Ectodermal cell (in vitro differentiated cells): ENCODE measurements at regions not wholly inside any gene's neighbourhood (a gene's known extent, or its start where the extent isn't known, plus 50 kb on each side); places are given as distances from the start of the nearest gene placed in this dataset.

Experiments
- H3K27ac ChIP-seq: 2 replicates; pipeline ENCODE4 v1.7.0; 2013; ENCODE audit warnings: mild to moderate bottlenecking, low read depth, low read length; ENCODE audit not compliant: insufficient read depth, poor library complexity, severe bottlenecking
- H3K27me3 ChIP-seq: 2 replicates; pipeline ENCODE4 v1.7.0; 2013; ENCODE audit warnings: mild to moderate bottlenecking, low read length; ENCODE audit not compliant: insufficient read depth, control insufficient read depth, poor library complexity, severe bottlenecking
- H3K36me3 ChIP-seq: one replicate; pipeline ENCODE4 v1.7.0; 2013; ENCODE audit warnings: low read length; ENCODE audit not compliant: control insufficient read depth, insufficient read depth
- H3K4me1 ChIP-seq: one replicate; pipeline ENCODE4 v1.7.0; 2013; ENCODE audit warnings: low read length; ENCODE audit not compliant: control insufficient read depth, insufficient read depth
- H3K4me3 ChIP-seq: 2 replicates; pipeline ENCODE4 v1.7.0; 2013; ENCODE audit warnings: low read depth, low read length, control low read depth; ENCODE audit not compliant: insufficient read depth
- H3K9me3 ChIP-seq: 2 replicates; pipeline ENCODE4 v1.7.0; 2013; ENCODE audit warnings: mild to moderate bottlenecking, low read length, moderate library complexity; ENCODE audit not compliant: control insufficient read depth
- WGBS, 2 experiments: methylation state at CpG; one replicate each; pipeline ENCODE4 v1.1.7; 2013; ENCODE audit warnings: missing lambda C conversion rate in 2 of 2; 5-methylcytosine and 5-hydroxymethylcytosine counted together

DNA sequence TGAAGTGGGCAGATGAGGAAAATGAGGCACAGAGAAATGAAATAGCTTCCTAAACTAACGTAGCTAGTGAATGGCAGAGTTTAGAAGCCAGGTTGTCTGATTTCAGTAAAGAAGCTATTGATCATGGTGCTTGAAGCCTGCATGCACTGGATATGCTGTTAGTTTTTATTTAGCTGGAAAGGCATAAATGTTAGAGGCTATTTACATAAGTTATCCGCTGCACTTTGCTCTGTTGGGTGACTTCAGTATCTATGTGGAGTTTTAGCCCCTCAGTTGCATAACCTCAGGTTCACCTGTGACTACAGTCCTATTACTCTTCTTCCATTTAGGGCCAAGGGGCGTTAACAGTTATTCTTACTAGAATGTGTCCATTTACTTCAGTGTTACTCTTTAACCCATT lies 522.4 kb upstream of the RPS6KA3 start:
- Histone ChIP-seq H3K36me3 (no peaks in the 10 kb centered on the region), H3K9me3 (no peaks in the 10 kb centered on the region), H3K27ac (no peak overlapping the region), H3K4me1 (no peaks in the 10 kb centered on the region), H3K27me3 (no peaks in the 10 kb centered on the region), H3K4me3 (no peak overlapping the region)
- 88 to 97% methylated on average over 3 of the region's 3 CpGs for WGBS, 2 experiments

DNA sequence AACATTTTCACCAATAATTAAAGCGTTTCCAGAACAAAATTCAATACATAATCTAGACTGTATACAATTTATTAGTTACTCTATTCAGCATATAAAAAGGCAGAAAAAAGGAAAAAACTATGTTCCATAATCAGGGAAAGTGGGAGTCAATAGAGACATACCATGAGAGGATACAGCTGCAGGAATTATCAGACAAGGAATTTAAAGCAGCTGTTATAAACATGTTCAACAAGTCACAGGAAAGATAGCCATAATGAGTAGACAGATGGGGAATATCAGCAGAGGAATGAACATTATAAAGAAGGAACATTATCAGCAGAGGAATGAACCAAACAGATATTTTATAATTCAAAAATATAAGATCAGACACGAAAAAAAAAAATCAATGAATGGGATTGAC lies 500.6 kb upstream of the RPS6KA3 start:
- H3K4me3 ChIP-seq: no peak overlapping the region
- H3K27ac ChIP-seq: no peak overlapping the region
- no peaks in the 10 kb centered on the region for H3K9me3 ChIP-seq
- WGBS, 2 experiments: no CpG with 5 or more reads among the region's 2 CpGs
- no peaks in the 10 kb centered on the region for H3K4me1 ChIP-seq
- no peaks in the 10 kb centered on the region for H3K27me3 ChIP-seq
- no peaks in the 10 kb centered on the region for H3K36me3 ChIP-seq

GRCh38 chrX:20756585-20756984 lies 489.9 kb upstream of the RPS6KA3 start:
- WGBS, 2 experiments: 80 to 91% methylated on average over 1 of the region's 1 CpG
- Histone ChIP-seq H3K9me3 (no peaks in the 10 kb centered on the region), H3K27me3 (no peaks in the 10 kb centered on the region), H3K36me3 (no peaks in the 10 kb centered on the region), H3K4me1 (no peaks in the 10 kb centered on the region), H3K4me3 (no peak overlapping the region), H3K27ac (no peak overlapping the region)

GRCh38 chrX:20753076-20753475 lies 486.4 kb upstream of the RPS6KA3 start:
- H3K9me3 ChIP-seq: no peaks in the 10 kb centered on the region
- H3K36me3 ChIP-seq: no peaks in the 10 kb centered on the region
- no peaks in the 10 kb centered on the region for H3K27me3 ChIP-seq
- H3K4me1 ChIP-seq: no peaks in the 10 kb centered on the region
- H3K4me3 ChIP-seq: no peak overlapping the region
- H3K27ac ChIP-seq: no peak overlapping the region
- WGBS, 2 experiments: 92 to 96% methylated on average over 3 of the region's 3 CpGs

GRCh38 chrX:20746690-20747089 lies 480.0 kb upstream of the RPS6KA3 start:
- Histone ChIP-seq H3K9me3 (no peaks in the 10 kb centered on the region), H3K4me3 (no peak overlapping the region), H3K27me3 (no peaks in the 10 kb centered on the region), H3K27ac (no peak overlapping the region), H3K36me3 (no peaks in the 10 kb centered on the region), H3K4me1 (no peaks in the 10 kb centered on the region)
- WGBS, 2 experiments: 100% methylated on average over 1 of the region's 1 CpG; no CpG with 5 or more reads in 1 of the 2 experiments

DNA sequence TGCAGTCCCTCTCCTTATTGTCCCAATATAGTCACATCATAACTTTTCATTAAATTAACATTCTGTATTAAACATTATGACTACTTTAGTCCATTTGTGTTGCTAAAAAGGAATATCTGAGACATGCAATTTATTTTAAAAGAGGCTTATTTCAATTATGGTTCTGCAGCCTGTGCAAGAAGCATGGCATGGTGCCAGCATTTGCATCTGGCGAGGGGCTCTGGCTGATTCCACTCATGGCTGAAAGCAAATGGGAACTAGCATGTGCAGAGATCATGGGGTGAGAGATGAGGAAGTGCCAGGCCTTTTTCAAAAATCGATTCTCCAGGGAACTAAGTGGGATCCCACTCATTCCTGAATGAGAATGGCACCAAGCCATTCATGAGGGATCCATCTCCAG lies 476.3 kb upstream of the RPS6KA3 start:
- H3K36me3 ChIP-seq: no peaks in the 10 kb centered on the region
- no peaks in the 10 kb centered on the region for H3K9me3 ChIP-seq
- 92 to 97% methylated on average over 2 of the region's 2 CpGs for WGBS, 2 experiments
- H3K4me1 ChIP-seq: no peaks in the 10 kb centered on the region
- H3K4me3 ChIP-seq: no peak overlapping the region
- H3K27ac ChIP-seq: no peak overlapping the region
- no peaks in the 10 kb centered on the region for H3K27me3 ChIP-seq

DNA sequence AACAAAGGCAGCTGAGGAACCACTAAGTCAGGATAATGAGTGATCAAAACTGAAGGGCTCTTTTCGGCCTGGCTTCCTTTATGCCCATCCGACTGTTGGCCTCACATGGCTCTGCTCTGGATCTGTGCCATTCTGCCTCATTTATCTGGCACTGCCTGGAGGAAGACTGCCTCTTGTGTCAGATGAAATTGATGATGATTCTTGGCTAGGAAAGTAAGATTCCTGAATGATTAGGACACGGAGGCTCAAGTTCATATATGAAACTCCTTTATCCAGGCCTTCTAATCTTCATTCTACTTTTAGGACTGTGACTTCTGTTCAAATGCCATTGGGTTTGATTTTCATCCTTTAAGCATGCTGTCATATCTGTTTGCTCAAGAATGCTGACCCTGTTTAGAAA lies 475.4 kb upstream of the RPS6KA3 start:
- no peak overlapping the region for H3K4me3 ChIP-seq
- H3K36me3 ChIP-seq: no peaks in the 10 kb centered on the region
- WGBS, 2 experiments: 94 to 96% methylated on average over 2 to 3 of the region's 3 CpGs
- H3K9me3 ChIP-seq: no peaks in the 10 kb centered on the region
- no peaks in the 10 kb centered on the region for H3K4me1 ChIP-seq
- no peak overlapping the region for H3K27ac ChIP-seq
- no peaks in the 10 kb centered on the region for H3K27me3 ChIP-seq

DNA sequence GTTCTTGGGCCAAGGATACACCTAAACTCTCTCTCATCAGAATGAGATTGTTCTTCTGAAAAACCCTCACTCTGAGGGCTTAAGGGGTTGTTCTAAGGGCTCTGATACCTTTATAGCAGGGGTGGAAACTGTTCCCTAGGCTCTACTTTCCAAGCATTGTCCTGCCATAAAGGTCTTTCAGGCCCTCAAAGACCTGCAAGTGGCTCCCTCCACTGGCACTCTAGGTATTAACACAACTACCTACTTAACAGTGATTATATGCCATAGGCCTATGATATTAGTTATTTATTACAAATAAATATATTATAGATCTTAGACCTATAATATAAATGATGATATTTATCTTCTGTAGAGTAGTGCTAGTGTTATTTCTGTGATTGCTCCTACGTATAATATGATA lies 473.7 kb upstream of the RPS6KA3 start:
- no peaks in the 10 kb centered on the region for H3K9me3 ChIP-seq
- no peaks in the 10 kb centered on the region for H3K36me3 ChIP-seq
- no peak overlapping the region for H3K27ac ChIP-seq
- WGBS, 2 experiments: no CpG with 5 or more reads among the region's 1 CpG
- no peaks in the 10 kb centered on the region for H3K27me3 ChIP-seq
- no peak overlapping the region for H3K4me3 ChIP-seq
- H3K4me1 ChIP-seq: no peaks in the 10 kb centered on the region

DNA sequence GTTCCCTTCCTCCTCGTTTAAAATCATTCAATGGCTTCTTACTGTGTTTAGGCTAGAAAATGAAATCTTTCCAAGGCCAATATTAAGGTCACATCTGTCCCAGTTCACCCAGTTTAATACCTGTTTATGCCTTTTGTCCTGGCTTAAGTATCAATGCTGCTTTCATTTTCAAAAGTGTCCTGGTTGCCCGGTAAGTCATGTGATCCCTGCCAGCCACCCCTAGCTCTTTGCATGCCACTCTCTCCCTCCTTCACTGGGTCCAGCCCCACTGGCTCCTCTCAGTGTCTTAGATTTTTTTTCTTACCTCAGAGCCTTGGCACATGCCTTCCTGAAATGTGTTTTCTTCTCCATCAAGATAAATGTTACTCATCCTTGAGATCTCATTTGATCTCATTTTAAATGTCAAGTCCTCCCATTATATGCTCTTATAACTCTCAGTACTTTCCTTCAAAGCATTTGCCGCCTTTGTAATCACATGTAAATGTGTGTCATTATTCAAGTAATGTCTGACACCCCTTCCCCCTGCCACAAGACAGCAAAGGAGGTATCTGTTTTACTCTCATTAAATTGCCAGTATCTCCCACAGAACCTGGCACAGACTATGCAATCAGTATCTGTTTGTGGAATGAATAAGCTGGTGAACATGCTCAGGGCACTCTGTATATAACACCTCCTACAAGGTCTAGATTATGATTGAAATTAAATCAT lies 472.5 kb upstream of the RPS6KA3 start:
- H3K36me3 ChIP-seq: no peaks in the 10 kb centered on the region
- H3K4me3 ChIP-seq: no peak overlapping the region
- H3K4me1 ChIP-seq: no peaks in the 10 kb centered on the region
- H3K27ac ChIP-seq: no peak overlapping the region
- WGBS, 2 experiments: 93% methylated on average over 2 to 3 of the region's 3 CpGs
- H3K27me3 ChIP-seq: no peaks in the 10 kb centered on the region
- H3K9me3 ChIP-seq: no peaks in the 10 kb centered on the region

- Histone ChIP-seq H3K27me3 (no peaks in the 10 kb centered on the region), H3K4me1 (no peaks in the 10 kb centered on the region), H3K9me3 (no peaks in the 10 kb centered on the region), H3K36me3 (no peaks in the 10 kb centered on the region), H3K4me3 (no peak overlapping the region), H3K27ac (no peak overlapping the region)
- WGBS, 2 experiments: 100% methylated on average over 1 of the region's 1 CpG; no CpG with 5 or more reads in 1 of the 2 experiments
These were observed 462.7 kb upstream of the RPS6KA3 start for GRCh38 chrX:20729416-20729815.

DNA sequence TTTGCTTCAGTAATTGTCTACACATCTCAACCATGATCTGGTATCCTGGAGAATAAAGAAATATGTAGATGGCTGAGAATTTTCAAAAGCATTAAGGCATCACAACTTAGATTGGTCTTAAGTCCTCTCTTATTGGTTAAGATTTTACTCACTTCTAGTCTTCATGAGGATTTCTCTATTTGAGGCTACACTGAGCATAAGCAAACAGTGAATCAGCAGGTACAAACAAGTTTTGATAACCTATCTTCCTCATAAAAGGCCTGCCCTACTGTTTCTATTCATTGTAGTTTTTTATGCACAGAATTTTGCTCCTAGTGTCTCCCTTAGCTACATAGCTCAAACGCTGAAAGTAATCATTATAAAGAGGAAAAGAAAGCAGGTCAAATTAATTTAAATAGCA lies 460.7 kb upstream of the RPS6KA3 start:
- no peaks in the 10 kb centered on the region for H3K9me3 ChIP-seq
- H3K27ac ChIP-seq: no peak overlapping the region
- no peaks in the 10 kb centered on the region for H3K27me3 ChIP-seq
- no peaks in the 10 kb centered on the region for H3K4me1 ChIP-seq
- no peak overlapping the region for H3K4me3 ChIP-seq
- WGBS, 2 experiments: 100% methylated on average over 1 of the region's 1 CpG; no CpG with 5 or more reads in 1 of the 2 experiments
- no peaks in the 10 kb centered on the region for H3K36me3 ChIP-seq
